ENCODE measurements at regions not wholly inside any gene's neighbourhood (a gene's known extent, or its start where the extent isn't known, plus 50 kb on each side); places are given as distances from the start of the nearest gene placed in this dataset.

DNA sequence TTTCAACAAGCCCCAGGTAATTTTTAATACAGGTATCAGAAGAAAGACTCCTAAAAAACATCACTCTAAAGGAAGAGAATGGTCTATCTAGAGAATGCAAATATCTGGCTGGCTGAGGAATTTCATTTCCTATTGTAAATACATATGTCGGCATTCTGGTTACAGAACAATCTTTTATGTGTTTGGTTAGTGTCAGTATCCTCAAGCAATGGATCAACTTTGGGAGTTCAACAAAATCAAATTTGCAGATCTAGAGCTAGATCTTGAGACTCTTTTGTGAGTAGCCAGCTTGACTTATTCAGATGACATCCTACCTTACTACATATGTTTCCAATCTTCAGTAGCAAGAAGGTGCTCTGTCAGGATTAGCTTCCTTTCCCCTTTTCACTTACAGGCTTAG is 145.1 kb downstream of the BTC start:
- no peaks in the 10 kb centered on the region for H3K9me2 ChIP-seq (ENCODE audit: insufficient read depth, low read length)
- no peaks in the 10 kb centered on the region for H3K79me2 ChIP-seq (ENCODE audit: insufficient read depth, low read depth, low read length)
- no peak overlapping the region for H2AFZ ChIP-seq (ENCODE audit: low read length)
- H3K36me3 ChIP-seq (ENCODE audit: insufficient read depth, low read length): no peaks in the 10 kb centered on the region
- TF ChIP-seq EZH2phosphoT487 (IDR thresholded peaks at IDR 0.05; ENCODE audit: borderline replicate concordance, low read depth, low read length): no peak
- TF ChIP-seq, protein P1, sequence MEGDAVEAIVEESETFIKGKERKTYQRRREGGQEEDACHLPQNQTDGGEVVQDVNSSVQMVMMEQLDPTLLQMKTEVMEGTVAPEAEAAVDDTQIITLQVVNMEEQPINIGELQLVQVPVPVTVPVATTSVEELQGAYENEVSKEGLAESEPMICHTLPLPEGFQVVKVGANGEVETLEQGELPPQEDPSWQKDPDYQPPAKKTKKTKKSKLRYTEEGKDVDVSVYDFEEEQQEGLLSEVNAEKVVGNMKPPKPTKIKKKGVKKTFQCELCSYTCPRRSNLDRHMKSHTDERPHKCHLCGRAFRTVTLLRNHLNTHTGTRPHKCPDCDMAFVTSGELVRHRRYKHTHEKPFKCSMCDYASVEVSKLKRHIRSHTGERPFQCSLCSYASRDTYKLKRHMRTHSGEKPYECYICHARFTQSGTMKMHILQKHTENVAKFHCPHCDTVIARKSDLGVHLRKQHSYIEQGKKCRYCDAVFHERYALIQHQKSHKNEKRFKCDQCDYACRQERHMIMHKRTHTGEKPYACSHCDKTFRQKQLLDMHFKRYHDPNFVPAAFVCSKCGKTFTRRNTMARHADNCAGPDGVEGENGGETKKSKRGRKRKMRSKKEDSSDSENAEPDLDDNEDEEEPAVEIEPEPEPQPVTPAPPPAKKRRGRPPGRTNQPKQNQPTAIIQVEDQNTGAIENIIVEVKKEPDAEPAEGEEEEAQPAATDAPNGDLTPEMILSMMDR (conservative IDR thresholded peaks at IDR 0.05; ENCODE audit: low read length): no peak
- no TSS peak for BruUV-seq (replicated peaks)
- intact Hi-C loops (cut with micrococcal nuclease; ENCODE audit: unreplicated experiment): no loop called here
- H3K4me2 ChIP-seq (ENCODE audit: low read length): no peak overlapping the region
- POLR2A ChIA-PET: no interaction called here
- no peak overlapping the region for H3K27ac ChIP-seq (ENCODE audit: low read depth, low read length, poor library complexity, severe bottlenecking)
- no peaks in the 10 kb centered on the region for H3K9me3 ChIP-seq (ENCODE audit: low read length)
- CTCF ChIA-PET (ENCODE audit: unreplicated experiment): no interaction called here
- H3K4me1 ChIP-seq (ENCODE audit: insufficient read depth, low read length, poor library complexity, severe bottlenecking): no peaks in the 10 kb centered on the region
- no peak overlapping the region for H3K4me3 ChIP-seq (ENCODE audit: low read depth, low read length, poor library complexity, severe bottlenecking)
- no peak for DNase-seq (ENCODE audit: low spot score)
- no peaks in the 10 kb centered on the region for H4K20me1 ChIP-seq (ENCODE audit: insufficient read depth, low read length)

DNA sequence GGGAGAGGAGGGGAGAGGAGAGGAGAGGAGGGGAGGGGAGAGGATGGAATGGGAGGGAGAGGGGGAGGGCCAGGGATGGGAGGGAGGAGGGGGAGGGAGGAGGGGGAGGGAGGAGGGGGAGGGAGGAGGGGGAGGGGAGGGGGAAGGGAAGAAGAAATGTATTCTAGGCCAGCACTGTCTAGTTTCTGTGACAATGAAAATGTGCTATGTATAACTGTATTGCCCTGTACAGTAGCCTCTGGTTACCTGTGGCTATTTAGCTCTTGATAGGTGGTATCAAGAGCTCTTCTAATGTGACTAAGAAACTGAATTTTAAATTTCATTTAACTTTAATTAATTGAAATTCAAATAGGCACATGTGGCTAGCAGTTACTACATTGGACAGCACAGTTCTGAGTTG is 143.1 kb downstream of the BTC start:
- TF ChIP-seq, protein P1 (conservative IDR thresholded peaks at IDR 0.05; ENCODE audit: low read length): no peak
- no peak for TF ChIP-seq EZH2phosphoT487 (IDR thresholded peaks at IDR 0.05; ENCODE audit: borderline replicate concordance, low read depth, low read length)
- Histone ChIP-seq H3K4me3 (ENCODE audit: low read depth, low read length, poor library complexity, severe bottlenecking) (no peak overlapping the region), H2AFZ (ENCODE audit: low read length) (no peak overlapping the region), H3K9me2 (ENCODE audit: insufficient read depth, low read length) (no peaks in the 10 kb centered on the region), H4K20me1 (ENCODE audit: insufficient read depth, low read length) (no peaks in the 10 kb centered on the region), H3K36me3 (ENCODE audit: insufficient read depth, low read length) (no peaks in the 10 kb centered on the region), H3K9me3 (ENCODE audit: low read length) (no peaks in the 10 kb centered on the region), H3K4me1 (ENCODE audit: insufficient read depth, low read length, poor library complexity, severe bottlenecking) (no peaks in the 10 kb centered on the region), H3K27ac (ENCODE audit: low read depth, low read length, poor library complexity, severe bottlenecking) (no peak overlapping the region), H3K79me2 (ENCODE audit: insufficient read depth, low read depth, low read length) (no peaks in the 10 kb centered on the region), H3K4me2 (ENCODE audit: low read length) (no peak overlapping the region)
- ChIA-PET CTCF (ENCODE audit: unreplicated experiment) (no interaction called here), POLR2A (no interaction called here)
- intact Hi-C loops (cut with micrococcal nuclease; ENCODE audit: unreplicated experiment): no loop called here
- DNase-seq (ENCODE audit: low spot score): no peak
- BruUV-seq (replicated peaks): no TSS peak

DNA sequence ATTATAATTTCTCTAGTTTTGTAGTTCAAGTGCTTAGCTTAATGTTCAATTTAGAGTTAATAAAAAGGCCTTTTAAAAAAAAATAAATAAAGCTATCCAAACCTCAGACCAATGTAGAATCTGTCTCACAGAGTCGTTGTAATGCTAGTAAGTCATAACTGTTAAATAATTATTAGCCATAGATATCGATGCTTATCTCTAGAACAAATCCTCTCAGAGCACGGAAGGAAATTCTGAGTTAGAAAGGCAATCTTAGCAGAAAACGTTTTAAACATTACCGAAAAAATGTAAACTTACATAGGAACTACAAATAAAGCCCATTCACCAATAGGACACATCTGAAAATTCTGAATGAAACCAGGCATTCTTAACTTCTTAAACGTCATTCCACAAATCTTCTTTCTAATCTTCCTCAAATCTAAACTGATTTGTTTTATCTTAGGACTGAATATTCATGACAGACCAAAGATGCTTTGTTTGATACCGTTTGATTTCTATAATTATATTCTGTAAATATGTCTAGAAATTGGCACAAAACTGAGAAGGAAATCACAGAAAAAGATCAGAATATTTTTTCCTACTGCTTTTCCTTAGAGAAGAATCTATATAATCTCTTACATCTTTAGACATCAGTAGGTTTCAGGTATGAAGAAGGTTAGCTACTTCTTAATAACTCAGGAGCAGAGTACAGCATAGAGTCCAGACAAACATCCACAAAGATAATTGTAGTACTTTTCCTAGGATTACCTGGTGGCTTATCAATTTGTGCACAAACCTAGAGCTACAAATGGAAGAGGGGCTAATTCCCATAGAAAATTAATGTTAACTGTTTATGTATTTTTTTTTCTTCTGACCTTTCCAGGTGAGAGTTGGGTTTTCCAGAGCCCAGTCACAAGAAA is 140.7 kb downstream of the BTC start:
- H3K4me2 ChIP-seq (ENCODE audit: low read length): no peak overlapping the region
- no peaks in the 10 kb centered on the region for H3K9me3 ChIP-seq (ENCODE audit: low read length)
- POLR2A ChIA-PET: interaction anchor here (0.6 to 1.3 kb wide), 2 partner anchors 13 to 36 kb away, joined by 3 to 4 read pairs; no protein-coding TSS in a partner anchor
- no peaks in the 10 kb centered on the region for H3K9me2 ChIP-seq (ENCODE audit: insufficient read depth, low read length)
- no peaks in the 10 kb centered on the region for H3K4me1 ChIP-seq (ENCODE audit: insufficient read depth, low read length, poor library complexity, severe bottlenecking)
- H3K27ac ChIP-seq (ENCODE audit: low read depth, low read length, poor library complexity, severe bottlenecking): no peak overlapping the region
- TF ChIP-seq EZH2phosphoT487 (IDR thresholded peaks at IDR 0.05; ENCODE audit: borderline replicate concordance, low read depth, low read length): no peak
- intact Hi-C loops (cut with micrococcal nuclease; ENCODE audit: unreplicated experiment): no loop called here
- no peaks in the 10 kb centered on the region for H3K36me3 ChIP-seq (ENCODE audit: insufficient read depth, low read length)
- no peak for DNase-seq (ENCODE audit: low spot score)
- H2AFZ ChIP-seq (ENCODE audit: low read length): no peak overlapping the region
- H3K79me2 ChIP-seq (ENCODE audit: insufficient read depth, low read depth, low read length): no peaks in the 10 kb centered on the region
- CTCF ChIA-PET (ENCODE audit: unreplicated experiment): no interaction called here
- H3K4me3 ChIP-seq (ENCODE audit: low read depth, low read length, poor library complexity, severe bottlenecking): no peak overlapping the region
- H4K20me1 ChIP-seq (ENCODE audit: insufficient read depth, low read length): no peaks in the 10 kb centered on the region
- BruUV-seq (replicated peaks): no TSS peak

All from OCI-LY7 (cell line).